HG03045 (cell line): ENCODE measurements at regions not wholly inside any gene's neighbourhood (a gene's known extent, or its start where the extent isn't known, plus 50 kb on each side); places are given as distances from the start of the nearest gene placed in this dataset.
A peak's percentile ranks its signal among the peaks of the same experiment; 100 is the strongest.

Experiments
- ATAC-seq: cut with Tn5 transposase; IDR thresholded peaks from one replicate; pipeline ENCODE4 v1.9.1; 2021; ENCODE audit warnings: mild to moderate bottlenecking, moderate library complexity; ENCODE audit not compliant: unreplicated experiment

GRCh38 chrX:19172741-19173140 is 50.5 kb upstream of the ADGRG2 start:
- ATAC-seq, result no peak

GRCh38 chrX:19174401-19175025 is 52.2 kb upstream of the ADGRG2 start:
- no peak for ATAC-seq

DNA sequence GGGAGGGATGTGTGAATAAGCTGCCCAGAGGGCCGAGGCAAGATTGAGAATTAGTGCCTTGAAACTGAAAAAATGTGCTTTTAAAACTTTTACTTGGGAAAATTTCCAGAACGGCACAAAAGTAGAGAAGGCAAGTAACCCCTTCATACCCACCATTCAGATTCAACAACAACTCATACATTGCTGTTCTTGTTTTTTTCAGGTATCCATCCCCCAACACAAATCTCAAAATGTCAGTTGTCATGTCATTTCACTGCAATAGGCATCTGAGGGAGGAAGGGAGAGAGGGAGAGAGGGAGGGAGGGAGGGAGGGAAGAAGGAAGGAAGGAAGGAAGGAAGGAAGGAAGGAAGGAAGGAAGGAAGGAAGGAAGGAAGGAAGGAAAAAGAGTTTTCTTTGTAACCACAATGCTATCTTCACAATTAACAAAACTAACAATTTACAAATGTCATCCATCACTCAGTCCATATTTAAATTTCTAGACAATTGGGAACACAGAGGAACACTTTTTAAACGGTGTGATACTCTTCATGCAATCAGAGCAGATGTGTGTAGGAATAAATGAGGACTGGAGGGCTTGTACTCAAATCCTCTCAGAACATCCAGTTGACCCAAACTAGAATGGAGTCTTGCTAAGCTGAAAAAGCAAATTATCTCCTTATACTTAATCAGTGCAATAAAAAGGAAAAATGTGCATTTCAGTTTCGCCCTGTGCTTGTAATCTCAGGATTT is 54.8 kb upstream of the ADGRG2 start:
- ATAC-seq, result no peak

- no peak for ATAC-seq
Measured at GRCh38 chrX:19177721-19178120, 55.5 kb upstream of the ADGRG2 start.

GRCh38 chrX:19178402-19178801 is 56.1 kb upstream of the ADGRG2 start:
- ATAC-seq, result no peak

- ATAC-seq, result no peak
Measured at GRCh38 chrX:19179389-19179788, 57.1 kb upstream of the ADGRG2 start.

DNA sequence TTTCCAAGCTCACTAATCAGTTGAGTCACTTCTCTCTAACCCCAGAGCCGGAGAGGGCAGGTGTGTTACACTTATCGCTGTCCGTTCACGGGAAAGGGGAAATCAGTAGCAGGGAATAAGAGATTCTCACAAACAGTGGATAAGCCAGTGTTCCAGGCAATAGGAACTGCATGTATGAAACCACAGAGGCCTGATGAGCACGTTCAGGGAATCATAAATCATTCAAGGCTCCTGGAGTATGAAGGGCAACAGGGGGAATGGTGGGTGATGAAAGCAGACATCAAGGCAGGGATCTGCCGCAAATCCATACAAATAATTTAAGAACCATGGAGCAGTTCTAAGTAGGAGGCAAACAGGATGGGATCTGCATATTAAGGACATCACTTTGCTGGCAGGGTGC is 59.1 kb upstream of the ADGRG2 start:
- no peak for ATAC-seq

DNA sequence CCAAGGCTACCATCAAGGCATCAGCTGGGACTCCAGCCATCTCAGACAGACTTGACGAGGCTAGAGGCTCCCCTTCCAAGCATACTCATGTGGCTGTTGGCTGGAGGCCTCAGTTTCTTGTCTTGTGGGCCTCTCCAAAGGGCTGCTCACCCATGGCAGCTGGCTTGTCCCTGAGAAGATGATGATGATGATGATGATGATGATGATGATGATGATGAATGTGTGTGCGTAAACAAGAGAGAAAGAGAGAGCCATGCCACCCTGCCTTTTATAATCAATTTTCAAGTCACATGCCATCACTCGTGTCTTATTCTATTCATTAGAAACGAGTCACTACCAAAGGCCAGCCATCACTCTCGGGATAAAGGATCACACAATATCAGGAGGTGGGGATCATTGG is 60.5 kb upstream of the ADGRG2 start:
- ATAC-seq, result no peak

DNA sequence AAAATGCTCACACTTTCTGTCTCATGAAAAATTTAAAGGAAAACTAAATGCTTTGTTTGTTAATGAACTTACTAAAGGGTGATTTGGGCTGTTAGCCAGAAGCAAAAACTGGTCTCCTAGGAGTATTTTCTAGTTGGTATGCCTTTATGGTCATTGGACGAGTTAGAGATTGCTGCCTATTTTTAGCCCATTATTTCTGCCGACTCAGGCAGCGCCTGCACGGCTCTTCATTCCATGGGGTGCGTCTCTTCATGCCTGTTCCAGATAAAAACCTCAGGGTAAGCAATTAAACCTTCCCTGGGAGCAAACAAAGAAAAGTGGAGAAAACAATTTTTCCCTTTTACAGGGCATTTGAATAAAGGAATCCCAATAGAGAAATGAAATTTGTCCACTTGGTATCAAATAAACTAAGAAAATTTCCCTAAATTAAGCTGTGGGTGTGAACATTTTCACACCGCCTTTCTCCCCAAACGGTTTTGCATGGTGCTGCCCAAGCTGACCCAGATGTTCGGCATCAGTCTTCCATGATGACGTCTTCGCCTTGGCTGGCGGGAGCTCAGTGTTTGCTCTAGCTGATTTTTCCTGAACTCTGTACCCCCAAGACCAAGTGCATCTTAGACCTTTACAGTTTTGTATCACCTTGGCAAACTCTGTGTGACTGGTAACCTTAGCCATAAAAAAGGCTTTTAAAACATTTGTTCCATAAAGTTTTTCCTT is 61.7 kb upstream of the ADGRG2 start:
- no peak for ATAC-seq

- no peak for ATAC-seq
Measured at GRCh38 chrX:19188566-19188965, 66.3 kb upstream of the ADGRG2 start.

DNA sequence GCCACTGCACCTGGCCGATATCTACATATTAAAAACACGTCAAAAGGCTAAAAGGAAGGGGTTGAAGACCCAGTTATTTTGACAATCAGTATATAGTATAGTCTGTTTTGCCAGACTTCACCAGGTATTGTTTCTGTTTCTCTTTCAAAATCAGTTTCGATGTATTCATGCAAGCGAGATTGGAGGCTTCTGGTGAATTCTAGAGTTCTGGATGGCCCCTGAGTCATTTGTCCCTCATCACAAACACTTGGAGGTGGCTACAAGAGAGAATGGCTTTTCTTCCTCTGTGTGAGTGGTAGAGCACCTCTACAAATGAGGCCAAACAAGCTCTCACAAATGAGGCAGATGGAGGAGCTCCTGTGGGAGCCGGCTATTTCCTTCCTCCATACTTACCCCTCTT is 68.6 kb upstream of the ADGRG2 start:
- no peak for ATAC-seq

DNA sequence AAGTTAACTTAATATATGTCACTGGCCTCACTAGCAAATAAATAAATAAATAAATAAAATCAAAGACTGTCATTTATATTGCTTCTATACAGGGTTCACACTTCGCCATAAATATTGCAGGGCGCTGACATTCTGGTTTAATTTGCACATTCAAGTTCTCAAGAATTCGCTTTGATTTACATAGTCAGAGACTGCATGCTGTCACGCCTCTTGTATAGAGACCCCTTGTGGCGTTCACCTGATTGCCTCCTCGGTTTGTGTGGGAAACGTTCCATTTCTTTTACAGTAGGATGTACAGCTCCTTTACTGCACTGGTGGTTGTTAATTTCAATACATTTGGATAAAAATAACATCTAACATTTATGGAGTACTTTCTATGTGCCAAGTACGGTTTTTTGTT is 71.3 kb upstream of the ADGRG2 start:
- no peak for ATAC-seq

GRCh38 chrX:19194285-19195242 is 72.3 kb upstream of the ADGRG2 start:
- no peak for ATAC-seq

DNA sequence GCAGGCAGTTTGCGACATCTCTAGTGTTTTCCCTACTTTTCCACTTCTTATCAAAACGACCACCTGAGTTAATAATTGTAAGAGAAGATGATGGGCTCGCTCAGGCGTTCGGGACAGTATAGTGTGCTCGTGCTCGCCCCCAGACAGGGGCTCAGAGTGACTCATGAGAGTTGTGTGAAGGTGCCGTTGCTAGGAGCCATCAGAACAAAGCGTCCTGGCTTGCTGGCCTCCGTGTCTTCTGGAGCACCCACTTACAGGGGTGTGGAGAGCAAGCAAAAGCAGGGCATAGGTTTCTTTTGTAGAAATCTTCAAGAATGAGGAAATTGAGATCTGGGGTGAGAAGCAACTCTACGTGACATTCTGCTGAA is 73.0 kb upstream of the ADGRG2 start:
- ATAC-seq, result peak; percentile 42

GRCh38 chrX:19198473-19198872 is 76.2 kb upstream of the ADGRG2 start:
- ATAC-seq, result no peak

GRCh38 chrX:19202171-19202570 is 79.9 kb upstream of the ADGRG2 start:
- ATAC-seq, result no peak

- ATAC-seq, result no peak
Measured at GRCh38 chrX:19204636-19205035, 82.4 kb upstream of the ADGRG2 start.

GRCh38 chrX:19212037-19212436 is 89.8 kb upstream of the ADGRG2 start:
- no peak for ATAC-seq

DNA sequence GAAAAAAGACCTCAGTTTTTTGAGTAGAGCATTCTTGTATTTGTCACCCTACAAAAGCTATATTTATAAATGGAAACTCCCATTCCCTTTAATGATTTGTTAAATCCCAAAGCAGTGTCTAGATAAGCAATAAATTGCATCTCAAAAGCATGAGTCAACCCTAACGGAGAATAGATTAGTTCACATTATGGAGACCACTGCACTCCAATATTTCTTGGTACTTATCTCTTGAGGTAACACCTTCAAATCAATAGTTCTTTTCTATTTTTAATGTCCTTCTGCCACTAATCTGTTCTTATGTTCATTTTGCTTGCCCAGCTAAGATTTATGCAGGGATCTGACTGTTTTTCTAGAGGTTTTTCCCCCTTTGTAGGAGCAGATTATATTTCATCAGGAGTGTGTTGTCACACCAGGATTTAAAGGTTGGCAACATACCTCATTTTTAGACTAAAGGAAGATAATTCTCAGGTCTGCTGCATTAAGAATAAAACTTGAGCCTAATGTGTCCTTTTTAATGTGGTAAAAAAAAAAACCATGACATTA is 91.4 kb upstream of the ADGRG2 start:
- no peak for ATAC-seq

GRCh38 chrX:19214311-19214710 is 92.0 kb upstream of the ADGRG2 start:
- ATAC-seq, result no peak

- no peak for ATAC-seq
Measured at GRCh38 chrX:19225909-19226308, 103.6 kb upstream of the ADGRG2 start.
